DOHH2 (cell line): ENCODE measurements at regions not wholly inside any gene's neighbourhood (a gene's known extent, or its start where the extent isn't known, plus 50 kb on each side); places are given as distances from the start of the nearest gene placed in this dataset.

Experiments used
- H3F3A ChIP-seq: fragments of 200-600 bp; sonication (generic), shearing (Covaris generic); 2 replicates; pipeline ENCODE4 v1.6.0; 2016; ENCODE audit warnings: antibody characterized with exemption, mild to moderate bottlenecking; ENCODE audit not compliant: control insufficient read depth, insufficient read depth
- H3K27ac ChIP-seq: fragments of 200-600 bp; sonication (generic); 2 replicates; pipeline ENCODE4 v1.5.1; 2014; ENCODE audit warnings: low read depth, mild to moderate bottlenecking, low read length, moderate library complexity
- H3K27me3 ChIP-seq: fragments of 200-600 bp; sonication (generic); 2 replicates; pipeline ENCODE4 v1.6.1; 2014; ENCODE audit warnings: mild to moderate bottlenecking, low read length, mixed read lengths; ENCODE audit not compliant: control insufficient read depth
- H3K36me3 ChIP-seq: fragments of 200-600 bp; sonication (generic); 2 replicates; pipeline ENCODE4 v1.6.1; 2014; ENCODE audit warnings: mild to moderate bottlenecking, low read length, moderate library complexity, mixed read lengths; ENCODE audit not compliant: control insufficient read depth
- H3K4me1 ChIP-seq: fragments of 200-600 bp; sonication (generic); 2 replicates; pipeline ENCODE4 v1.6.1; 2014; ENCODE audit warnings: mild to moderate bottlenecking, low read length, mixed read lengths; ENCODE audit not compliant: control insufficient read depth
- H3K4me2 ChIP-seq: fragments of 200-600 bp; sonication (generic); 2 replicates; pipeline ENCODE4 v1.6.0; 2014; ENCODE audit warnings: mild to moderate bottlenecking, low read length, moderate library complexity
- H3K4me3 ChIP-seq: fragments of 200-600 bp; sonication (generic); 2 replicates; pipeline ENCODE4 v1.5.1; 2014; ENCODE audit warnings: mild to moderate bottlenecking, low read length, mixed read lengths
- H3K79me2 ChIP-seq: fragments of 200-600 bp; sonication (generic); 2 replicates; pipeline ENCODE4 v1.6.1; 2014; ENCODE audit warnings: mild to moderate bottlenecking, low read length, mixed read lengths; ENCODE audit not compliant: control insufficient read depth
- H3K9me2 ChIP-seq: fragments of 200-600 bp; sonication (generic); replicated peaks from 2 replicates; pipeline ENCODE4 v1.6.1; 2014; ENCODE audit warnings: mild to moderate bottlenecking, low read length, mixed read lengths; ENCODE audit not compliant: control insufficient read depth
- H3K9me3 ChIP-seq: fragments of 200-600 bp; sonication (generic); 2 replicates; pipeline ENCODE4 v1.6.1; 2014; ENCODE audit warnings: antibody characterized with exemption, low read length, mixed read lengths; ENCODE audit not compliant: control insufficient read depth, insufficient read depth
- H4K20me1 ChIP-seq: fragments of 200-600 bp; sonication (generic); 2 replicates; pipeline ENCODE4 v1.6.0; 2014; ENCODE audit warnings: low read depth, mild to moderate bottlenecking, antibody characterized with exemption, low read length, moderate library complexity; ENCODE audit not compliant: control insufficient read depth, insufficient read depth
- EZH2phosphoT487 ChIP-seq: fragments of 200-600 bp; sonication (generic); IDR thresholded peaks from 2 replicates; pipeline ENCODE4 v1.6.1; 2017; ENCODE audit warnings: borderline replicate concordance, mild to moderate bottlenecking, antibody characterized with exemption, low read length, moderate library complexity, mixed read lengths
- TF ChIP-seq, protein P1 (sequence below): fragments of 200-600 bp; sonication (generic); IDR thresholded peaks from one replicate; pipeline ENCODE4 v1.5.1; 2014; ENCODE audit warnings: antibody characterized with exemption, mild to moderate bottlenecking, low read depth, low read length; ENCODE audit not compliant: poor library complexity, severe bottlenecking

GRCh38 chr3:19093084-19093483 lies 55.2 kb upstream of the KCNH8 start:
- no peaks in the 10 kb centered on the region for H3K27me3 ChIP-seq
- H3F3A ChIP-seq, result no peaks in the 10 kb centered on the region
- H4K20me1 ChIP-seq, result no peaks in the 10 kb centered on the region
- H3K4me1 ChIP-seq, result peaks cover 14% of the 10 kb centered on the region
- H3K27ac ChIP-seq, result no peak overlapping the region
- no peak overlapping the region for H3K4me2 ChIP-seq
- TF ChIP-seq EZH2phosphoT487, result no peak
- TF ChIP-seq, protein P1, sequence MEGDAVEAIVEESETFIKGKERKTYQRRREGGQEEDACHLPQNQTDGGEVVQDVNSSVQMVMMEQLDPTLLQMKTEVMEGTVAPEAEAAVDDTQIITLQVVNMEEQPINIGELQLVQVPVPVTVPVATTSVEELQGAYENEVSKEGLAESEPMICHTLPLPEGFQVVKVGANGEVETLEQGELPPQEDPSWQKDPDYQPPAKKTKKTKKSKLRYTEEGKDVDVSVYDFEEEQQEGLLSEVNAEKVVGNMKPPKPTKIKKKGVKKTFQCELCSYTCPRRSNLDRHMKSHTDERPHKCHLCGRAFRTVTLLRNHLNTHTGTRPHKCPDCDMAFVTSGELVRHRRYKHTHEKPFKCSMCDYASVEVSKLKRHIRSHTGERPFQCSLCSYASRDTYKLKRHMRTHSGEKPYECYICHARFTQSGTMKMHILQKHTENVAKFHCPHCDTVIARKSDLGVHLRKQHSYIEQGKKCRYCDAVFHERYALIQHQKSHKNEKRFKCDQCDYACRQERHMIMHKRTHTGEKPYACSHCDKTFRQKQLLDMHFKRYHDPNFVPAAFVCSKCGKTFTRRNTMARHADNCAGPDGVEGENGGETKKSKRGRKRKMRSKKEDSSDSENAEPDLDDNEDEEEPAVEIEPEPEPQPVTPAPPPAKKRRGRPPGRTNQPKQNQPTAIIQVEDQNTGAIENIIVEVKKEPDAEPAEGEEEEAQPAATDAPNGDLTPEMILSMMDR, result no peak
- H3K9me3 ChIP-seq, result no peaks in the 10 kb centered on the region
- no peak overlapping the region for H3K4me3 ChIP-seq
- H3K36me3 ChIP-seq, result no peaks in the 10 kb centered on the region
- no peaks in the 10 kb centered on the region for H3K9me2 ChIP-seq
- H3K79me2 ChIP-seq, result no peaks in the 10 kb centered on the region

DNA sequence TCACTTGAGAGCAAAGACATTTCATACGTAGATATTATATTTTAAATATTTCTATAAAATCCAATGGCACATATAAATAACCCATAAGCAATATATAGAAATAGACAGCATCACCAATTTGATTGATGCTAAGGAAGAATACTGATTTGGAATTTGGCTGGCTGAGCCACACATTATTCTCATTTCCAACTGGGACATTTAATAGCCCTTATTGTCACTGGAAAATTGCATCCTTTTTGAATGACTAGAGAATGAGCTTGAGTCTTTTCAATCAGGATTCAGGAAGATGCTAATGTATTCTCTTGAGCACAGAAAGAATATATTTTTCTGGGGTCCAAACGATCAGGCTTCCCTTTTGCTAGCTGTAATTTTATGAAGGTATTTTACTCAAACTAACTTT lies 70.9 kb upstream of the KCNH8 start:
- TF ChIP-seq EZH2phosphoT487, result no peak
- TF ChIP-seq, protein P1, result no peak
- Histone ChIP-seq H3K4me1 (no peaks in the 10 kb centered on the region), H3K4me2 (no peak overlapping the region), H3K27me3 (no peaks in the 10 kb centered on the region), H3K9me3 (no peaks in the 10 kb centered on the region), H3F3A (no peaks in the 10 kb centered on the region), H3K27ac (no peak overlapping the region), H3K9me2 (no peaks in the 10 kb centered on the region), H3K79me2 (no peaks in the 10 kb centered on the region), H3K36me3 (no peaks in the 10 kb centered on the region), H4K20me1 (no peaks in the 10 kb centered on the region), H3K4me3 (no peak overlapping the region)

DNA sequence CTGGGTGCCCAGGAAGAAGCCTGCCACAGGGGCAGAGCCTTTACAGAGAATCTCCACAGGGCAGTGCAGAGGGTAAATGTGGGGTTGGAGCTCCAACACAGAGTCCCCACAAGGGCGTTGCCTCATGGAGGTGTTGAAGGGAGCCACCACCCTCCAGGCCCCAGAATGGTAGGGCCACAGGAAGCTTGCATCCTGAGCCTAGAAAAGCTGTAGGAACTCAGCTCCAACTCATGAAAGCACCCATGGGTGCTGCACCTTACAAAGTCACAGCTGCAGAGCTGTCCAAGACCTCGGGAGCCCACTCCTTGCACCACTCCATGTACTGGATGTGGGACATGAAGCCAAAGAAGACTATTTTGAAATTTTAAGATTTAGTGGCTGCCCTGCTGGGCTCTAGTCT lies 73.3 kb upstream of the KCNH8 start:
- Histone ChIP-seq H3K36me3 (no peaks in the 10 kb centered on the region), H4K20me1 (no peaks in the 10 kb centered on the region), H3K4me2 (no peak overlapping the region), H3K9me3 (no peaks in the 10 kb centered on the region), H3K79me2 (no peaks in the 10 kb centered on the region), H3K27me3 (no peaks in the 10 kb centered on the region), H3F3A (no peaks in the 10 kb centered on the region), H3K4me1 (no peaks in the 10 kb centered on the region), H3K4me3 (no peak overlapping the region), H3K27ac (no peak overlapping the region), H3K9me2 (no peaks in the 10 kb centered on the region)
- TF ChIP-seq, protein P1, result no peak
- no peak for TF ChIP-seq EZH2phosphoT487
